Glomerular endothelial cell (primary cell): ENCODE measurements at regions not wholly inside any gene's neighbourhood (a gene's known extent, or its start where the extent isn't known, plus 50 kb on each side); places are given as distances from the start of the nearest gene placed in this dataset.
"Not testable (repeated sequence)": the region's sequence is repeated elsewhere in the genome, so short reads cannot be mapped to it uniquely, and the experiment has no call there.

Experiments used
- DNase-seq: peaks from one replicate; pipeline ENCODE4 v3.0.0-alpha.2; 2011; ENCODE audit warnings: low read depth, low spot score; ENCODE audit errors: extremely low read depth

GRCh38 chr18:67455890-67456501 lies 60.5 kb downstream of the DSEL start:
- no peak for DNase-seq

GRCh38 chr18:67453901-67454300 lies 62.6 kb downstream of the DSEL start:
- DNase-seq = no peak

GRCh38 chr18:67451960-67452359 lies 64.6 kb downstream of the DSEL start:
- no peak for DNase-seq

GRCh38 chr18:67451101-67451500 lies 65.4 kb downstream of the DSEL start:
- not testable (repeated sequence) for DNase-seq

- DNase-seq = no peak
Measured at GRCh38 chr18:67433971-67434370, 82.5 kb downstream of the DSEL start.

- no peak for DNase-seq
Measured at GRCh38 chr18:67432806-67433205, 83.7 kb downstream of the DSEL start.

- DNase-seq = no peak
Measured at GRCh38 chr18:67428805-67429204, 87.7 kb downstream of the DSEL start.

- no peak for DNase-seq
Measured at GRCh38 chr18:67428158-67428557, 88.4 kb downstream of the DSEL start.

- DNase-seq = no peak
Measured at GRCh38 chr18:67426486-67426885, 90.0 kb downstream of the DSEL start.

GRCh38 chr18:67425672-67426071 lies 90.8 kb downstream of the DSEL start:
- no peak for DNase-seq

- no peak for DNase-seq
Measured at GRCh38 chr18:67421651-67422050, 94.9 kb downstream of the DSEL start.

GRCh38 chr18:67417864-67418523 lies 98.5 kb downstream of the DSEL start:
- DNase-seq = no peak

- no peak for DNase-seq
Measured at GRCh38 chr18:67411116-67411515, 105.4 kb downstream of the DSEL start.

- no peak for DNase-seq
Measured at GRCh38 chr18:67410075-67411070, 106.1 kb downstream of the DSEL start.

- DNase-seq = no peak
Measured at GRCh38 chr18:67408240-67408639, 108.3 kb downstream of the DSEL start.

- DNase-seq = no peak
Measured at GRCh38 chr18:67406714-67407113, 109.8 kb downstream of the DSEL start.

GRCh38 chr18:67402543-67402942 lies 114.0 kb downstream of the DSEL start:
- DNase-seq = no peak

GRCh38 chr18:67400502-67401117 lies 115.9 kb downstream of the DSEL start:
- no peak for DNase-seq

- DNase-seq = no peak
Measured at GRCh38 chr18:67386032-67386431, 130.5 kb downstream of the DSEL start.

- DNase-seq = no peak
Measured at GRCh38 chr18:67385455-67385854, 131.1 kb downstream of the DSEL start.

- DNase-seq = not testable (repeated sequence)
Measured at GRCh38 chr18:67384057-67384456, 132.5 kb downstream of the DSEL start.
